ENCODE measurements at regions not wholly inside any gene's neighbourhood (a gene's known extent, or its start where the extent isn't known, plus 50 kb on each side); places are given as distances from the start of the nearest gene placed in this dataset.

DNA sequence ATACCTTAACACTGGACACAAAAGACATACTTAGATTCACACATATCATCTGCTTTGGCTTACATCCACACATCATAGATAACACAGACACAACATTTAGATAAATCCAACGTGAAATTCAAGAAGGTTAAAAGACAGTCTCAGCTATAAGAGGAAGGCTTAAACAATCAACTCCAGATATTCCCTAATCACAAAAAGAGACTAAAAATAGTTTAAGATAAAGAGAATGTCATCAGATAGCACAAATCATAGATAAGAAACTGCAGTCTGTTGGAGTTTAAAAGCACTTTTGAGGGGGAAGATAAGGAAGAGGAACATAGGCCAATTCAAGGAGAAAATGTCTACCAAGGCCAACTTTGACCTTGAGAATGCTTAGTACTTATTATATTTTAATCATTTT, 504.8 kb downstream of the JRKL start:
- DNase-seq, result no peak
- no peaks in the 10 kb centered on the region for H3K36me3 ChIP-seq (replicated peaks)
- TF ChIP-seq, protein P1, sequence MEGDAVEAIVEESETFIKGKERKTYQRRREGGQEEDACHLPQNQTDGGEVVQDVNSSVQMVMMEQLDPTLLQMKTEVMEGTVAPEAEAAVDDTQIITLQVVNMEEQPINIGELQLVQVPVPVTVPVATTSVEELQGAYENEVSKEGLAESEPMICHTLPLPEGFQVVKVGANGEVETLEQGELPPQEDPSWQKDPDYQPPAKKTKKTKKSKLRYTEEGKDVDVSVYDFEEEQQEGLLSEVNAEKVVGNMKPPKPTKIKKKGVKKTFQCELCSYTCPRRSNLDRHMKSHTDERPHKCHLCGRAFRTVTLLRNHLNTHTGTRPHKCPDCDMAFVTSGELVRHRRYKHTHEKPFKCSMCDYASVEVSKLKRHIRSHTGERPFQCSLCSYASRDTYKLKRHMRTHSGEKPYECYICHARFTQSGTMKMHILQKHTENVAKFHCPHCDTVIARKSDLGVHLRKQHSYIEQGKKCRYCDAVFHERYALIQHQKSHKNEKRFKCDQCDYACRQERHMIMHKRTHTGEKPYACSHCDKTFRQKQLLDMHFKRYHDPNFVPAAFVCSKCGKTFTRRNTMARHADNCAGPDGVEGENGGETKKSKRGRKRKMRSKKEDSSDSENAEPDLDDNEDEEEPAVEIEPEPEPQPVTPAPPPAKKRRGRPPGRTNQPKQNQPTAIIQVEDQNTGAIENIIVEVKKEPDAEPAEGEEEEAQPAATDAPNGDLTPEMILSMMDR (IDR thresholded peaks at IDR 0.05; ENCODE audit: low read depth, low read length, missing control alignments), result no peak
- in situ Hi-C loops (cut with HindIII; ENCODE audit: low pct_ligation_motif_present, low sequenced_read_pairs), result no loop called here
- no peak overlapping the region for H3K4me3 ChIP-seq (ENCODE audit: low read depth, low read length)
- H3K27me3 ChIP-seq (replicated peaks), result no peaks in the 10 kb centered on the region
- no peak overlapping the region for H3K27ac ChIP-seq

DNA sequence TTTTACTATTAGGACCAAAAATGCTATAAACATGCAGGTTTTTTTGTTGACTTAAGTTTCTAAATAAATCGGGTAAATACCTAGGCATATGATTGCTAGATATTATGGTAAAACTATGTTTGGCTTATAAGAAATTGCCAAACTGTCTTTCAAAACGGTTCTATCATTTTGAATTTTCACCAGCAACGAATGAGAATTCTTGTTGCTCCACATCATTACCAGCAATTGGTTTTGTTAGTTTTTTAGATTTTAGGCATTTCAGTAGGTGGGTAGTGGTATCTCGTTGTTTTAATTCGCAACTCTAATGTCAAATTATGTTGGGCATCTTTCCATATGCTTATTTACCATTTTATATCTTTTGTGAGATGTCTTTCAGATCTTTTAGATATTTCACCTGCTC, 510.2 kb downstream of the JRKL start:
- TF ChIP-seq, protein P1 (IDR thresholded peaks at IDR 0.05; ENCODE audit: low read depth, low read length, missing control alignments), result no peak
- Histone ChIP-seq H3K27ac (no peak overlapping the region), H3K36me3 (replicated peaks) (no peaks in the 10 kb centered on the region), H3K27me3 (replicated peaks) (no peaks in the 10 kb centered on the region), H3K4me3 (ENCODE audit: low read depth, low read length) (no peak overlapping the region)
- DNase-seq, result no peak
- in situ Hi-C loops (cut with HindIII; ENCODE audit: low pct_ligation_motif_present, low sequenced_read_pairs), result no loop called here

- DNase-seq, result no peak
- TF ChIP-seq, protein P1 (IDR thresholded peaks at IDR 0.05; ENCODE audit: low read depth, low read length, missing control alignments), result no peak
- in situ Hi-C loops (cut with HindIII; ENCODE audit: low pct_ligation_motif_present, low sequenced_read_pairs), result no loop called here
These were observed 515.3 kb downstream of the JRKL start for GRCh38 chr11:96905143-96905542.

DNA sequence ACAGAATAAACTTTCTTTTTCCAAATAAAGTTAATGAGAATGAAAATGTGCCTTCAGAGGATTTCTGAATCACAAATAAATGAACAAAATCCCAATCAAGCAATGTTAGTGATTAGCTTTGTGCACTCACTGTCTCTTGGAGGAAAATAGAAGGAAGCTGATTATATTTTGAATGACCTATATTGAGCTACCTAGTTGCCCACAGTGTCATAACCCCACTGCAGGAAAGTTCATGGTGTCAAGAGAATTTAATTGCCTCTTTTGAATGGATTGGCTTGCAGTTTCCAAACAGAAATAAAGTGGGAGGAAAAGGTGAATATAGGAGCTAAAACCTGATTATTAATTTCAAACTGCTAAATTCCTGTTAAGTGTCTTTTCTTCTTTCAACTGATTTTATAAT, 515.9 kb downstream of the JRKL start:
- Histone ChIP-seq H3K36me3 (replicated peaks) (no peaks in the 10 kb centered on the region), H3K27ac (no peak overlapping the region), H3K4me3 (ENCODE audit: low read depth, low read length) (no peak overlapping the region), H3K27me3 (replicated peaks) (no peaks in the 10 kb centered on the region)
- no peak for DNase-seq
- in situ Hi-C loops (cut with HindIII; ENCODE audit: low pct_ligation_motif_present, low sequenced_read_pairs), result no loop called here
- TF ChIP-seq, protein P1 (IDR thresholded peaks at IDR 0.05; ENCODE audit: low read depth, low read length, missing control alignments), result no peak

More at GRCh38 chr11:96905143-96905542, 515.3 kb downstream of the JRKL start:
- H3K27me3 ChIP-seq (replicated peaks), result no peaks in the 10 kb centered on the region
- no peaks in the 10 kb centered on the region for H3K36me3 ChIP-seq (replicated peaks)
- no peak overlapping the region for H3K27ac ChIP-seq
- H3K4me3 ChIP-seq (ENCODE audit: low read depth, low read length), result no peak overlapping the region

GRCh38 chr11:96906476-96906875, 516.7 kb downstream of the JRKL start:
- Histone ChIP-seq H3K27ac (no peak overlapping the region), H3K36me3 (replicated peaks) (no peaks in the 10 kb centered on the region), H3K27me3 (replicated peaks) (no peaks in the 10 kb centered on the region), H3K4me3 (ENCODE audit: low read depth, low read length) (no peak overlapping the region)
- in situ Hi-C loops (cut with HindIII; ENCODE audit: low pct_ligation_motif_present, low sequenced_read_pairs), result no loop called here
- TF ChIP-seq, protein P1 (IDR thresholded peaks at IDR 0.05; ENCODE audit: low read depth, low read length, missing control alignments), result no peak
- no peak for DNase-seq

DNA sequence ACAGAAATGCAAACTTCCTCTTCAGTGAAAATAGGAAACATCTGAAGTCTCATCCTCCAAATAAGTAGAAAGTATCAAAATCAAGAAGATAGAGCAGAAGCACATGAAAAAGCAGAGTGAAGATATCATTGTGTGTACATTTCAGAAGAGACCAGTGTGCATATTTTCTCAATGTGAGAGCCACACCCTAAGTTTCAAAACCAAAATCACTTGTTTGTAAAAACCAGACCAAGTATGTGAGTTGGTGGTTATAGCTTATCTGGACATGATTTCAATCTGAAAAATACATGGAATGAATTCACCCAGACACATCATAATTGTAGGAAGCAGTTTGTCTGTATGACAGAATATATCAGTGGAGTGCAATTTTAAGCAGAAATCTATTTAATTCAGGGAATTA, 536.0 kb downstream of the JRKL start:
- H3K36me3 ChIP-seq (replicated peaks), result no peaks in the 10 kb centered on the region
- DNase-seq, result no peak
- in situ Hi-C loops (cut with HindIII; ENCODE audit: low pct_ligation_motif_present, low sequenced_read_pairs), result no loop called here
- H3K4me3 ChIP-seq (ENCODE audit: low read depth, low read length), result no peak overlapping the region
- no peak overlapping the region for H3K27ac ChIP-seq
- H3K27me3 ChIP-seq (replicated peaks), result no peaks in the 10 kb centered on the region
- TF ChIP-seq, protein P1 (IDR thresholded peaks at IDR 0.05; ENCODE audit: low read depth, low read length, missing control alignments), result no peak

Data from brain microvascular endothelial cell (primary cell).